Mesothelial cell of epicardium (in vitro differentiated cells): ENCODE measurements at regions not wholly inside any gene's neighbourhood (a gene's known extent, or its start where the extent isn't known, plus 50 kb on each side); places are given as distances from the start of the nearest gene placed in this dataset.
A peak's percentile ranks its signal among the peaks of the same experiment; 100 is the strongest.

ENCODE experiments used
- DNase-seq, 2 experiments: peaks; one replicate each; pipeline ENCODE4 v3.0.0; 2021; ENCODE audit warnings: low spot score in 2 of 2; ENCODE audit not compliant: unreplicated experiment in 2 of 2
- H3K27ac Mint-ChIP-seq: 2 replicates; pipeline ENCODE4 v1.8.0; 2021; ENCODE audit warnings: mixed read lengths
- H3K27me3 Mint-ChIP-seq: 2 replicates; pipeline ENCODE4 v1.8.0; 2021; ENCODE audit warnings: low read depth, mixed read lengths
- H3K36me3 Mint-ChIP-seq: 2 replicates; pipeline ENCODE4 v1.8.0; 2021; ENCODE audit warnings: mixed read lengths
- H3K4me1 Mint-ChIP-seq: 2 replicates; pipeline ENCODE4 v1.8.0; 2021; ENCODE audit warnings: mixed read lengths
- H3K4me3 Mint-ChIP-seq: 2 replicates; pipeline ENCODE4 v1.8.0; 2021; ENCODE audit warnings: mild to moderate bottlenecking, moderate library complexity, mixed read lengths
- H3K9me3 Mint-ChIP-seq: 2 replicates; pipeline ENCODE4 v1.8.0; 2021; ENCODE audit warnings: mixed read lengths
- TF ChIP-seq, protein P1 (sequence below): fragments of 200-600 bp; sonication (generic); IDR thresholded peaks from one replicate; pipeline ENCODE4 v1.5.0; 2021; ENCODE audit warnings: antibody characterized with exemption; ENCODE audit not compliant: unreplicated experiment

DNA sequence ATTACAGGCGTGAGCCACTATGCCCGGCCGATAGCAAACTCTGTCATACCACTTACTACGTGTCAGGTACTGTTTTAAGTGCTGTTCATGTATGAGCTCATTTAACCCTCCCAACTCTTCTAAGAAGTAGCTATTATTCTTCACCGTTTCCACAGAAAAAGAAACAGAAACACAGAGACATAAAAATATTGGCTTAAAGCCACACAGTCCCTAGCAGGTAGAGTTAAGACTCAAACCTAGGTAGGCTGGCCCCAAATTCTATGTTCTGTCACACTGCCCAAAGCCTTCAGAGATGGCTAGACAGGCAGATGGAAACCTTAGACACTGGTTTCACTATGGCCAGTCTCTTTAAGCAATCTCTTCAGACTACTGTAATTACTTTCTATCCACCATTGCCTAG lies 149.8 kb upstream of the KCNMB2 start:
- H3K4me3 Mint-ChIP-seq: no peak overlapping the region
- DNase-seq: no peak
- TF ChIP-seq, protein P1, sequence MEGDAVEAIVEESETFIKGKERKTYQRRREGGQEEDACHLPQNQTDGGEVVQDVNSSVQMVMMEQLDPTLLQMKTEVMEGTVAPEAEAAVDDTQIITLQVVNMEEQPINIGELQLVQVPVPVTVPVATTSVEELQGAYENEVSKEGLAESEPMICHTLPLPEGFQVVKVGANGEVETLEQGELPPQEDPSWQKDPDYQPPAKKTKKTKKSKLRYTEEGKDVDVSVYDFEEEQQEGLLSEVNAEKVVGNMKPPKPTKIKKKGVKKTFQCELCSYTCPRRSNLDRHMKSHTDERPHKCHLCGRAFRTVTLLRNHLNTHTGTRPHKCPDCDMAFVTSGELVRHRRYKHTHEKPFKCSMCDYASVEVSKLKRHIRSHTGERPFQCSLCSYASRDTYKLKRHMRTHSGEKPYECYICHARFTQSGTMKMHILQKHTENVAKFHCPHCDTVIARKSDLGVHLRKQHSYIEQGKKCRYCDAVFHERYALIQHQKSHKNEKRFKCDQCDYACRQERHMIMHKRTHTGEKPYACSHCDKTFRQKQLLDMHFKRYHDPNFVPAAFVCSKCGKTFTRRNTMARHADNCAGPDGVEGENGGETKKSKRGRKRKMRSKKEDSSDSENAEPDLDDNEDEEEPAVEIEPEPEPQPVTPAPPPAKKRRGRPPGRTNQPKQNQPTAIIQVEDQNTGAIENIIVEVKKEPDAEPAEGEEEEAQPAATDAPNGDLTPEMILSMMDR: no peak
- no peaks in the 10 kb centered on the region for H3K9me3 Mint-ChIP-seq
- peak overlapping the region; percentile 45 for H3K27ac Mint-ChIP-seq
- peaks cover 70% of the 10 kb centered on the region for H3K4me1 Mint-ChIP-seq
- no peaks in the 10 kb centered on the region for H3K27me3 Mint-ChIP-seq
- no peaks in the 10 kb centered on the region for H3K36me3 Mint-ChIP-seq

DNA sequence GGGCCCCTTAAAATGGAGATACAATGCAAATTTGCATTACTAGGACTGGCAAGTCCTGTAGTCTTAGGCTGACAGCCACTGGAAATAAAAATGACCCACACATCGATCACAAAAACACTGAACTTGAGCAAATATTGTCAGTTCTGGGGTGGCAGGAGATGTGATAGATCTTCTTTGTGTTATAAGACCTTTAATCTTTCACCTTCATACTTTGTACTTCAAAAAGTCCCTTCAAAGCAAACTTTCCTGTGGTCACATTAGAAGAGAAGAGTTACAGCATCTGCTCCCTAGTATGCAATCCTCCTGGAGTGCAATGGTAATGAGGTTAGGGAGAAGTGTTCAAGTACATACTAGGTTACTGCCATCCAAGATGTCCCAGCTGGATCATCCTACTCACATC lies 149.4 kb upstream of the KCNMB2 start:
- peak overlapping the region; percentile 51 for H3K27ac Mint-ChIP-seq
- H3K36me3 Mint-ChIP-seq: no peaks in the 10 kb centered on the region
- DNase-seq: no peak
- H3K4me1 Mint-ChIP-seq: peaks cover 67% of the 10 kb centered on the region
- H3K4me3 Mint-ChIP-seq: no peak overlapping the region
- TF ChIP-seq, protein P1: no peak
- no peaks in the 10 kb centered on the region for H3K9me3 Mint-ChIP-seq
- H3K27me3 Mint-ChIP-seq: no peaks in the 10 kb centered on the region

DNA sequence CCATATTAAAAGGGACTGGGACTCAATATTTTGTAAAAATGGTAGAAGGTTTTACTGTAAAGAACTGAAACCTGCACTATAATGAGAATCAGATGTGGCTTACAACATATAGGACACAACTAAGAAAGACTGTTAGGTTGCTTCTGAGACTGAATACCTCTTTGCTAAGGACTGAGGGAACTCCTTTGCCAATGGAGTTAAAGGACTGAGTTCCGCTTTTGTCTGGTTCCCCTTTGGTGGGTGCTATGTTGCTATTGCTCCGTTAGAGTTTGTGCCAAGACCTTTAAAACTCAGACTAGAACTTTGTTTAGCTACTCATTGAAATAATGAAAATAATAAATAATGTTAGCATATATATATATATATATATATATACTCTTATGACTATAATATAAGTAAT lies 147.8 kb upstream of the KCNMB2 start:
- H3K27me3 Mint-ChIP-seq: no peaks in the 10 kb centered on the region
- no peak overlapping the region for H3K4me3 Mint-ChIP-seq
- DNase-seq: no peak
- H3K27ac Mint-ChIP-seq: peak overlapping the region; percentile 61
- H3K9me3 Mint-ChIP-seq: no peaks in the 10 kb centered on the region
- H3K36me3 Mint-ChIP-seq: no peaks in the 10 kb centered on the region
- H3K4me1 Mint-ChIP-seq: peaks cover 61% of the 10 kb centered on the region
- TF ChIP-seq, protein P1: no peak

DNA sequence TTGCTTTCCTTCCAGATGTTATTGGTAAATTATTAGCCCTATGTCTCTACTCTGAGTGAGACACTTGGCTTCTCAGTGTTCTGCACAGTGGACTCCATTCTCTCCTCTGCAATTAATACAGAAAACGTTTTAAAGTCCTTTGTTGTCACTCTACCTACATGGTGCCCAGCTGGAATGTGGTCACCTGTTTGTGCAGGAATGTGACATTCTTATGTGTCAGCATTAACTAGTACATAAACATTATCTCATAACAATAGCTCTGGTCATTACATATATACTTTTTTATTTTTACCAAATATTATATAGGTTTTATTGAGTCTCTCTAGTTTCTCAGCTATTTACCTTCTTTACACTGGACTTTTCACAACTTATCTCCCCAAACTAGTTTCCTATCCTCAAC lies 147.0 kb upstream of the KCNMB2 start:
- H3K4me1 Mint-ChIP-seq: peaks cover 55% of the 10 kb centered on the region
- no peak overlapping the region for H3K27ac Mint-ChIP-seq
- H3K9me3 Mint-ChIP-seq: peaks cover 4% of the 10 kb centered on the region
- H3K4me3 Mint-ChIP-seq: no peak overlapping the region
- no peaks in the 10 kb centered on the region for H3K27me3 Mint-ChIP-seq
- TF ChIP-seq, protein P1: no peak
- H3K36me3 Mint-ChIP-seq: no peaks in the 10 kb centered on the region
- no peak for DNase-seq

DNA sequence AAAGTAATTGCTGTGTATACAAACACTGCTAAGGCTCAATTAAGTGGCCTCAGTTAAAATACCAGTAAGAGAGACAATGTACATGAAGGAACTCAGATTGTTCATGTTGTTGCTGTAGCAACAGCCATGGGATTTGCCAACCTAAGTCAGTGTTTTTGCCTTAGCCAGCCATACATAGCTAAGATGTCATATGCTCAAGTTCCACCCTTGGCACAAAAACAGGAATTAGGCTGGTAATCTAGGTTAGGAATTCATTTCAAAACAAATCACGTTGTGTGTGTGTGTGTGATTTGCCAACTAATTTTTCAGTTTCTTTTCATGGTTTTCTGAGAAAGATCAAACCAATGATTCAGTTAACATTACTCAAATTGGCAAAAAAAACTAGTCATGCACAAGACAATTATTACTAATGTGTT lies 143.7 kb upstream of the KCNMB2 start:
- Mint-ChIP-seq H3K27ac (no peak overlapping the region), H3K4me1 (peaks cover 27% of the 10 kb centered on the region), H3K4me3 (no peak overlapping the region), H3K27me3 (no peaks in the 10 kb centered on the region), H3K36me3 (no peaks in the 10 kb centered on the region), H3K9me3 (peaks cover 8% of the 10 kb centered on the region)
- TF ChIP-seq, protein P1: no peak
- DNase-seq: no peak

DNA sequence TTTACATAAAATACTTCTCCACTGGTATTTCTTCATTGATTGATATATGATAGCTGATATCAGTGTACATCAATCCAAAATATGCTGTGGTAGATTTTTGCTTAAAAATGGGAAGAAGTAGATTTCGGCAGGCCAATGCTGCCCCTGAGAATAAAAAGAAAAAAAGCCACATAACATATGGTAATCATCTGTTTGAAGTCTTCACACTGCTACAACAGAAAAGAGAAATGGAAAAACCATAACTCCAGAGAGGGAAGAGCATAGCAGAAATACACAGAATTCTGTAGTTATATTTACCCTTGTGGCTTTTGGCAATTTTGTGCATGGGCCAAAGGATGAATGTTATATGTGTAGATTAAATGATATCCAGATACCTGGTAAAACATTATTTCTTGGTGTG lies 143.1 kb upstream of the KCNMB2 start:
- Mint-ChIP-seq H3K27ac (no peak overlapping the region), H3K36me3 (no peaks in the 10 kb centered on the region), H3K4me1 (peaks cover 21% of the 10 kb centered on the region), H3K27me3 (no peaks in the 10 kb centered on the region), H3K9me3 (peaks cover 12% of the 10 kb centered on the region), H3K4me3 (no peak overlapping the region)
- TF ChIP-seq, protein P1: no peak
- DNase-seq: no peak
